Ovary (tissue), 3 donors: ENCODE measurements at regions not wholly inside any gene's neighbourhood (a gene's known extent, or its start where the extent isn't known, plus 50 kb on each side); places are given as distances from the start of the nearest gene placed in this dataset.

Source experiments
- EP300 ChIP-seq: sonication (generic); formaldehyde crosslinking; IDR thresholded peaks from one replicate; pipeline ENCODE4 v1.6.1; 2017; ENCODE audit warnings: antibody characterized with exemption
- TF ChIP-seq, protein P1 (sequence below), 3 donors: fragments of 450-650 bp in 2 of 3; fragments of 200-600 bp in 1 of 3; IDR thresholded peaks; one replicate each; pipeline versions ENCODE4 v1.5.1 to v1.8.0; 2016 to 2022; ENCODE audit warnings: antibody characterized with exemption in 3 of 3, mild to moderate bottlenecking in 1 of 3
- donor health status: DM: no; HTN: no; CAD: no.

DNA sequence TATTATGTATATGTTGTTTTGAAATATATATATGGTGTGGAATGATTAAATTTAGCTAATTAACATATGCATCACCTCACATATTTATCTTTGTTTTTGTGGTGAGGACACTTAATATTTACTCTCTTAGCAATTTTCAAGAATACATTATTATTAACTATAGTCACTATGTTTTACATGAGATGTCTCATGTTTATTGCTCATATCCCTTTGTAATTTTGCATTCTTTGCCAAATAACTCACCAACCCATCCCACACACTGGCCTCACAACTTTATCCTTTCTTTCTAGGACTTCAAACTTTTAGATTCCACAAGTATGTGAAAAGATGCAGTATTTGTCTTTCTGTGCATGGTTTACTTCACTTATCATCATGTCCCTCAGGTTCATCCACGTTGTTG, 950.2 kb upstream of the CADM2 start:
- TF ChIP-seq, protein P1, sequence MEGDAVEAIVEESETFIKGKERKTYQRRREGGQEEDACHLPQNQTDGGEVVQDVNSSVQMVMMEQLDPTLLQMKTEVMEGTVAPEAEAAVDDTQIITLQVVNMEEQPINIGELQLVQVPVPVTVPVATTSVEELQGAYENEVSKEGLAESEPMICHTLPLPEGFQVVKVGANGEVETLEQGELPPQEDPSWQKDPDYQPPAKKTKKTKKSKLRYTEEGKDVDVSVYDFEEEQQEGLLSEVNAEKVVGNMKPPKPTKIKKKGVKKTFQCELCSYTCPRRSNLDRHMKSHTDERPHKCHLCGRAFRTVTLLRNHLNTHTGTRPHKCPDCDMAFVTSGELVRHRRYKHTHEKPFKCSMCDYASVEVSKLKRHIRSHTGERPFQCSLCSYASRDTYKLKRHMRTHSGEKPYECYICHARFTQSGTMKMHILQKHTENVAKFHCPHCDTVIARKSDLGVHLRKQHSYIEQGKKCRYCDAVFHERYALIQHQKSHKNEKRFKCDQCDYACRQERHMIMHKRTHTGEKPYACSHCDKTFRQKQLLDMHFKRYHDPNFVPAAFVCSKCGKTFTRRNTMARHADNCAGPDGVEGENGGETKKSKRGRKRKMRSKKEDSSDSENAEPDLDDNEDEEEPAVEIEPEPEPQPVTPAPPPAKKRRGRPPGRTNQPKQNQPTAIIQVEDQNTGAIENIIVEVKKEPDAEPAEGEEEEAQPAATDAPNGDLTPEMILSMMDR (IDR thresholded peaks at IDR 0.05) = no peak
- no peak for TF ChIP-seq EP300
